ENCODE measurements at regions not wholly inside any gene's neighbourhood (a gene's known extent, or its start where the extent isn't known, plus 50 kb on each side); places are given as distances from the start of the nearest gene placed in this dataset.
"Not testable (repeated sequence)": the region's sequence is repeated elsewhere in the genome, so short reads cannot be mapped to it uniquely, and the experiment has no call there.

DNA sequence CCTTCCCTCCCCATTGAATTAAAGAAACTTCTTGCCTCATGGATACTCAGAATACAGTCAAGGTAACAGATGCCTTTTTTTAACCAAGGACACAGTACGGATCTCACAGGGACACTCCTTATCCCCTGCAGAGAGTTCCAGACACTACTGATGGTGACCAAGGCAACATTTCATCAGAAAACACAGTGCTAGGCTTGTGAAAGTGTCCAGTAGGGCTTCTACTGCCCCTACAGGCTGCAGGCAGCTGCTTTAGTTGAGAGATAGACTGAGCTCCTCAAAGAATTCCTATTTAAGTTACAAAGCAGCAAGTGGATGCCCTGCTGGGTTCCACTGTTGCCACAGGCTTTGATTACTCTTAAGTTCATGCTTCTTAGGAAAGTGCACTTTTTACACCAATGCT is 2137.8 kb upstream of the DEFB115 start:
- TF ChIP-seq, protein P1, sequence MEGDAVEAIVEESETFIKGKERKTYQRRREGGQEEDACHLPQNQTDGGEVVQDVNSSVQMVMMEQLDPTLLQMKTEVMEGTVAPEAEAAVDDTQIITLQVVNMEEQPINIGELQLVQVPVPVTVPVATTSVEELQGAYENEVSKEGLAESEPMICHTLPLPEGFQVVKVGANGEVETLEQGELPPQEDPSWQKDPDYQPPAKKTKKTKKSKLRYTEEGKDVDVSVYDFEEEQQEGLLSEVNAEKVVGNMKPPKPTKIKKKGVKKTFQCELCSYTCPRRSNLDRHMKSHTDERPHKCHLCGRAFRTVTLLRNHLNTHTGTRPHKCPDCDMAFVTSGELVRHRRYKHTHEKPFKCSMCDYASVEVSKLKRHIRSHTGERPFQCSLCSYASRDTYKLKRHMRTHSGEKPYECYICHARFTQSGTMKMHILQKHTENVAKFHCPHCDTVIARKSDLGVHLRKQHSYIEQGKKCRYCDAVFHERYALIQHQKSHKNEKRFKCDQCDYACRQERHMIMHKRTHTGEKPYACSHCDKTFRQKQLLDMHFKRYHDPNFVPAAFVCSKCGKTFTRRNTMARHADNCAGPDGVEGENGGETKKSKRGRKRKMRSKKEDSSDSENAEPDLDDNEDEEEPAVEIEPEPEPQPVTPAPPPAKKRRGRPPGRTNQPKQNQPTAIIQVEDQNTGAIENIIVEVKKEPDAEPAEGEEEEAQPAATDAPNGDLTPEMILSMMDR (IDR thresholded peaks at IDR 0.05): not testable (repeated sequence)
- TF ChIP-seq POLR2A (IDR thresholded peaks at IDR 0.05): not testable (repeated sequence)

Measured in esophagus squamous epithelium (tissue), 4 donors.